DLD1 (cell line): ENCODE measurements at regions not wholly inside any gene's neighbourhood (a gene's known extent, or its start where the extent isn't known, plus 50 kb on each side); places are given as distances from the start of the nearest gene placed in this dataset.
"Not testable (repeated sequence)": the region's sequence is repeated elsewhere in the genome, so short reads cannot be mapped to it uniquely, and the experiment has no call there.

Experiments used
- in situ Hi-C: cut with HindIII; loops from 2 replicates; pipeline ENCODE4 v1.10.0; 2017; ENCODE audit warnings: low sequenced_read_pairs

DNA sequence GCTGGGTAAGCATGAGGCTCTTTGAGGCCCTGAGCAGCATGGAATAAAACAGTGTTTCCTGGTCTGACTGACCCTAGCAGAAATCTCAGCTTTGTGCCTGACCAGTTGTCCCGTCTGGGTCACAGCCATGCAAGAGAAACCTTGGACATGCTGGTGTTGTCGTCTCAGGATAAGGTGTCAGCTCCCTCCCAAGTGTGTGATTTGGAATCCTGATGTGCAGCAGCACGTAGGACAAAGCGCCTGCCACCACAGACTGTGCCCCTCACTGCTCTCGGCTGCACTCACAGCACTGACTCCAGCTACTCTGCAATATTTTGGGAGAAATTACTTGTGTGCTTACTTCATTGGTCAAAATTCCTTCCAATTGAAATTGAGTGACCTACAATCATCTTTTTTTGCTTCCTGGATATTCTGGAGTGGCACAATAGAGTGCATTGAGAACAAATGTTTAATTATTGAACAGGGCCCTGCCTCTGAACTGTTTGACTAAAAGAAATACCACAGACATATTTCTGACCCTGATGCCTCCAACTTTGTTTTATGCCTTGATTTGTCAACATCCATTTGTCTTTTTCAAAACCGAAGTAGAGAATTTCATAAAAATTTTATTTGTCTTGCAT is 352.4 kb downstream of the SOCS6 start:
- in situ Hi-C loops: no loop called here

DNA sequence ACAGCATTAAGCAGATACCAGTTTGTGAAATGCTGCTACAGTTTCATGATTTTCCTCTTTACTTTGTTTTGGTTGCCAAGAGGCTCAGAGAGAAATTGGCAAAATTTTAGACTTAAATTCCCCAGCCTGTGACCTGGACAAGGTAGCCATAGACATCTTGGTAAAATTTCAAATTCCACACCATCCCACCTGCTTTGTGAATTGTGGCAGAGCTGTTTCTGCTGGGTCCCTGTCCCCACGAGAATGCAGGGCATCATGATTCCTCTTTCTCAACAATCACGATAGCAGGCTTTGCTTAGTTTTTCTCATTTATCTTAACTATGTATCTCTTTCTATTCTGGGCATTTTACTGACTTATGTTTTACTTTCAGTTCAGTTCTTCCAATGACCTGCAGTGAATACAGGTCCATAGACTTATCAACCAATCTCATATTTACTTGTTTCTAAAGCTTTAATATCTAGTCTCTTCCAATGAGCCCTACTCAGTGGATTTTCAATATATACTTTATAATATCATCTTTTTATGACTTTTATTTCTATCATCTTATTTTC is 351.6 kb downstream of the SOCS6 start:
- in situ Hi-C loops: no loop called here

GRCh38 chr18:70636991-70637390 is 348.1 kb downstream of the SOCS6 start:
- in situ Hi-C loops: no loop called here

- in situ Hi-C loops: no loop called here
Measured at GRCh38 chr18:70634576-70635147, 345.8 kb downstream of the SOCS6 start.

GRCh38 chr18:70627182-70627802 is 338.4 kb downstream of the SOCS6 start:
- in situ Hi-C loops: no loop called here

DNA sequence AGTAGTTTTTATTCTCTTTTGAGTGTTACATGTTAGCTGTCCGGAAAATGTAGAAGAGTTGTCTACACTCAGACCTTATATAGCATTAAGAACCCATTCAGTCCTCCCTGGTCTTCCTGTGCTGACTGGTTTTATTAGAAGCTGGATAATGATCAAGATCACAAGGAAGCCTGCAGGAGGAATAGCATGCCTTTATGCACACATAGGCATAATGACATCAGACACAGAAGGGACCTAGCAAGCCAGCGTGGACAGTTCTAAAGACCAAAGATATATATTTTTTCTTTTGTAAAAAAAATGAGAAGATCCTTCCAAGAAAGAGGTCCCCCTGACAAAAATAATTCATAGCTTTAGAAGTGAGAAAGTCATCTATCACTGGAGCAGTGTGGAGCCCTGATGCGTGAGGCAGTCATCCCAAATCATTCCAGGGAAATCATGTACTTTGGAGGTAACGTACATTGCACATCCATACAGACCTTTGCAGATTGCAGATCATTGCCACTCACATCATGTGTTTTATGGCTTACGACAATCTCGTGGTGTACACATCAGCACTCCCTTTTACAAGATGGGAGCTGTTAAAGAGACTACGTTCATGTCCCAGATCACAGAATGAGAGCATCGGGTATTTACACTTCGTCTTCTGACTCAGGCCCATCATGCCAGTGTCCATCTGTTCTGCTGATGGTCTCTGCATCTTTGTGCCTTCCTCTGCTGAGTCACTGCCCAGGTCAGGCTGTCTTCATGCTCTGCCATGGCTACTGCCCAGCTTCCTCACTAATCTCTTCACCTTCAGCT is 334.0 kb downstream of the SOCS6 start:
- in situ Hi-C loops: no loop called here

DNA sequence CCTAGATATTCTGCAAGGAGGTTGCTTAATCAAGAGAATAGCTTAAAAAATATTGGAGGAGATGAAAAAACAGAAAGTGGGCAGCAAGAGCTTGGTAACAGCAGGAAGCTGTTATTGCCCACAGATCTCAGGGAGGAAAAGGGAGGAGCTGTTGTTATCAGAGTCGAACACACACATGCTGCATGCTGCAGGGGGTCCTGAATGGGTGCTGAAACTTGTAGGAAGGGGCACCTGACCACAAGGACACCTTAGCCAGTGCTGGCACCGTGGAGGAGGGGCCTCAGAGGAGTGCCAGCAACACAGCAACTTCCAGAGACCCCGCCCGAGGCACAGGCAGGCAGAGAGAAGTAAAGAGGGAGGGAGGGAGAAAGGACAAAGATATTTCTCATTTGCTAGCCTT is 332.9 kb downstream of the SOCS6 start:
- in situ Hi-C loops: no loop called here

DNA sequence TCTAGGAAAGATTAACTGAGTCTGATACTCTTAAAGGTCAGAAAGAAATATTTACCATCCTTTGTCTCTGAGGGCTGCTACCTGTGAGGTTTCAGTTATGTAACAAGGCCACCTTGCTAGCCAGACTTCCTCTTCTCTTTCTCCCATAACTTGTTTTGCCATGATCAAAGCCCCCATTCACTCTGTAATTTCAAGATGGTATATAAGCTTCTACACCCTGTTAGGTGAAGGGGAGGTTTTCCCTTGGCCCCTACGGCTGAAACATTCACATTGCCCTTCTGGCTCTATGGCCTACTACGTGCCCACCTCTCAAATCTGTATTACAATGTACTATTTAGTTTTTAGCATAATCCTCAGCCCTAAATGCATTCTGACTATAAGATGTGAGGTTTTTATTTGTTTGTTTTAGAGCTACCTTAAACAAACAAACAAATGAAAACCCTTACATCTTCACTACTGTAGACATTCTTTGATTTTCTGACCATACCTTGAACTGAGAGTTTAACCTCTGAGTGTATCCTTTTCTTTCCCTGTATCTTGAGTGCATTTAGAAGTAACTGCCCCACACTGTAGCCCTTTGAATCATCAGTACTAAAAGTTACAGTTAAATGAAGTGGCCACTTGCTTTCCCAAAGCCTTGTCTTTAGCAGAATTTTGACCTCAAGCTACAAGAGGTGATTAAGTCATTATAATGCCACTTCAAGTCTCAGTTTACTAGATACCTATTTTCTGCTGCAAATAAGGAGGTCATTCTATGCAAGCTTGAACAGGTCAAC is 332.2 kb downstream of the SOCS6 start:
- in situ Hi-C loops: no loop called here

- in situ Hi-C loops: no loop called here
Measured at GRCh38 chr18:70617020-70617763, 328.3 kb downstream of the SOCS6 start.

- in situ Hi-C loops: no loop called here
Measured at GRCh38 chr18:70600225-70600925, 311.5 kb downstream of the SOCS6 start.

DNA sequence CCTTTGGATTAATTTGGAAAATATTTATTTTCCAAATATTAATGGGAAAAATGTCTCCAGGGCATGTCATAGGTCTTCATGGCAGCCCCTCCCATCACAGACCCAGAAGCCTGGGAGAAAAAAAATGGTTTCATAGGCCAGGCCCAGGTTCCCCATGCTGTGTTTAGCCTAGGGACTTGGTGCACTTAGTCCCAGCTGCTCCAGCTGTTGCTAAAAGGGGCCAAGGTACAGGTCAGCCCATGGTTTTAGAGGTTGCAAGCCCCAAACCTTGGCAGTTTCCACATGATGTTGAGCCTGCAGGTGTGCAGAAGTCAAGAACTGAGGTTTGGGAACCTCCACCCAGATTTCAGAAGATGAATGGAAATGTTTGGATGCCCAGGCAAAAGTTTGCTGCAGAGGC is 309.6 kb downstream of the SOCS6 start:
- in situ Hi-C loops: no loop called here

DNA sequence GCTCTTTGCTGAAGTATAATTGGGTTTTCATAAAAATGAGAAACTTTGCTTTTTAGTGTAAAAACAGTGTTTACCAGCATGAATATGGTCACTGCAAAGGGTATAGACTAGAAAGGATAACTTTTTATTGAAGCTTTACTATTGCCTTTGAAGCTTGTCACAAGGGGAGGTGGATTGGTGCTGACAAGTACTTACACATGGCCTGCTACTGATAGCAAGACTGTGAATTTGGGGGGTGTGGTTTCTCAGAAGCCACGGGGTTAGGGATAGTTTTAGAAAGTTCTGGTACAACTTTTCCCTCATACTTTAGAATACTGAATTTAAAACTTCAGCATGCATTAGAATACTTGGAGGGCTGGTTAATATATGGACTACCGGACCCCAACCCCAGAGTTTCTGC is 294.1 kb downstream of the SOCS6 start:
- in situ Hi-C loops: no loop called here

DNA sequence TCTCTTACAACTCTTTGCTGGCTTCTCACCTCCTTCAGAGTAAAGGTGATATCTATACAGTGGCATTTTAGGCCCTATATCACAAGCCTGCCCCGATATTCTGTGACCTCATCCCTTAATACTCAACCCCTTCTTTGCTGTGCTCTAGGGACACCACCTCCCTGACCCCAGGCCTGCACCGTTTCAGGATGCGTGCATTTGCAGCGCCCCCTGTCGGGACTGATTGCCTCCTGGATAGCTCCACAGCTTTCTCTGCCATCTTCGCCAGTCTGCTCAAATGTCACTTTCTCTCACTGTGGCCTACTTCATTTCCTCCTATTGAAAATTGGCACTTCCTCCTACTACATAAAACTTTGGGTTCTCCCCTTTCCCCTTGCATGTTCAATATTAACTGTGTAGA is 289.6 kb downstream of the SOCS6 start:
- in situ Hi-C loops: no loop called here

DNA sequence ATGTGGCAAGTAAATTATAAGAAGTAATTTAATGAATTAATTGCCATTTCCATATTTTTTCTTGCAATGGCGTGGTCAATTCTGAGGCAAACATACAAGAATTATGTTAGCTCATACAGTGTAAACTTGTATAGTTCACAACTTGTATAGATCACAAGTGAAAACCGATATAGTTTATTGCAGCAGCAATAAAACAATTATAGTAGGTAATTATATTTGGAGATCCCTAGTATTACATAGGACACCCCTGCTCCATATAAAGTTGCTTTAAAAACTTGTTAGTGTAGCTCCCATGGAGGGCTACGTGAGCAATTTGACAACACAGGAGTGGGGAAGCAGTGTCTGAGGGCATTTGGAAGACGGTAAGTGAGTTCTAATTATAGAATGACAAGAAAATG is 288.2 kb downstream of the SOCS6 start:
- in situ Hi-C loops: no loop called here

DNA sequence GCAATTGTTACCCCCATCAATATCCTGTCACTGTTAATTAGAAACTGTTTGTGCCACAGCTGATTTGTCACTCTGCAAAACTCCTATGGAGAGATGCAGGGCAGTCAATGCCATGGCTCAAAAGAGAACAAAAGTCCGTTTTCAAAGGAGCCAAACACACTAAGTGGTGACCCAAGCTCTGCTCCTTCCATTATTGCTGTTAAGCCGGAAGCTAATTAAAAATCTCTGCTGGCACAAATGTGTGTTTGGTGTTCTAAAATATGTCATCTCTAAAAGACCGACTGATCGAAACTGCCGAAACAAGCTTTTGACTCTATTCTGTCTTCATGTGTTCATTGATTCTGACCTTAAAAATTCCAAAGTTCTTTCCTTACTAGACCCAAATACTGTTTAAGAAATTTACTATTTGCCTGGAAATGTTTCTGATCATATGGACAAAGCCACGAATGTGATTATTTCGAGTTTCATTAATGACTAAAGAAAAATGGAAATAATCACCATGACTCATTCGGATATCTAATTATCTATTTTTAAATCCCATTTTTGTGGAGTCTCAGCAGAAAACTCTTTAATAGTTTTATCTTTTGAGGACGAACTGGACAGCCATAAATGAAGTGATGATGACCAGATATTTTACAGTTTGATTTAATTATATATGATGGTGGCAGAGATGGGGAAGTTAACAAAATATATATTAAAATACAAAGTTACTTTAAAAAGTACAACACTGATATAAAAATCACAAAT is 287.6 kb downstream of the SOCS6 start:
- in situ Hi-C loops: no loop called here

GRCh38 chr18:70574951-70575350 is 286.1 kb downstream of the SOCS6 start:
- in situ Hi-C loops: not testable (repeated sequence)

- in situ Hi-C loops: not testable (repeated sequence)
Measured at GRCh38 chr18:70569647-70570046, 280.8 kb downstream of the SOCS6 start.

- in situ Hi-C loops: no loop called here
Measured at GRCh38 chr18:70559446-70559845, 270.6 kb downstream of the SOCS6 start.

DNA sequence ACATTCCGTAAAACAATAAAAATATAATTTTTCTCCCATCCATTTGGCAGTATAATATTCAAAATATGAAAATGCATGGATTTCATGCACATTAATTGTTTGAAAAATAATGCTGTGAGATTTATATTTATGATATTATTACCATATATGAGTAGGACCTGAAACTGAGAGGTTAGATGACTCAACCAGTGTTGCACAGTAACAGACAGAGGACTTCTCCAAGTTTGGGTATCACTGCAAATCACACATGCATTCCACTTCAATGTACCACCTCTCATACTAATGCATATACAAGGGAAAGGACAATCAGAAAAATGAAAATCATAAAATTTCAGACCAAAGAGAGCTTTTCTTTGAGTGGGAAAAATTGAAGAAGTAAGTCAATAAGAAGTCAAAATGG is 269.5 kb downstream of the SOCS6 start:
- in situ Hi-C loops: no loop called here
